Neuronal stem cell (in vitro differentiated cells): ENCODE measurements at regions not wholly inside any gene's neighbourhood (a gene's known extent, or its start where the extent isn't known, plus 50 kb on each side); places are given as distances from the start of the nearest gene placed in this dataset.

Experiments
- DNase-seq: peaks from one replicate; pipeline ENCODE4 v3.0.0-alpha.2; 2013; ENCODE audit warnings: low spot score
- H2AFZ ChIP-seq: one replicate; pipeline ENCODE4 v1.6.1; 2013; ENCODE audit warnings: mild to moderate bottlenecking, low read length, inconsistent platforms
- H2AK5ac ChIP-seq: 2 replicates; pipeline ENCODE4 v1.6.1; 2013; ENCODE audit warnings: low read depth, mild to moderate bottlenecking, inconsistent platforms, low read length, moderate library complexity, mixed read lengths
- H2BK120ac ChIP-seq: 2 replicates; pipeline ENCODE4 v1.6.1; 2013; ENCODE audit warnings: low read depth, mild to moderate bottlenecking, inconsistent platforms, low read length, moderate library complexity, mixed read lengths
- H2BK12ac ChIP-seq: one replicate; pipeline ENCODE4 v1.6.1; 2013; ENCODE audit warnings: low read length, inconsistent platforms
- H2BK15ac ChIP-seq: 2 replicates; pipeline ENCODE4 v1.6.1; 2013; ENCODE audit warnings: mild to moderate bottlenecking, low read length, inconsistent platforms, mixed read lengths
- H2BK5ac ChIP-seq: one replicate; pipeline ENCODE4 v1.6.1; 2013; ENCODE audit warnings: inconsistent platforms, mild to moderate bottlenecking, low read length, moderate library complexity
- H3K14ac ChIP-seq: one replicate; pipeline ENCODE4 v1.6.1; 2013; ENCODE audit warnings: low read length, inconsistent platforms
- H3K18ac ChIP-seq: 2 replicates; pipeline ENCODE4 v1.6.1; 2013; ENCODE audit warnings: low read length, inconsistent platforms
- H3K23ac ChIP-seq: 2 replicates; pipeline ENCODE4 v1.6.1; 2013; ENCODE audit warnings: low read depth, mild to moderate bottlenecking, mixed read lengths, low read length, inconsistent platforms; ENCODE audit not compliant: poor library complexity
- H3K27ac ChIP-seq: replicated peaks from 3 replicates; pipeline ENCODE4 v1.5.1; 2013; ENCODE audit warnings: low read length, inconsistent platforms
- H3K27me3 ChIP-seq, 3 experiments: 2 replicates each; pipeline ENCODE4 v1.6.1; 2013; ENCODE audit warnings: low read length in 3 of 3, mild to moderate bottlenecking in 2 of 3, inconsistent platforms in 1 of 3, low read depth in 1 of 3, mixed read lengths in 1 of 3, moderate library complexity in 1 of 3; ENCODE audit not compliant: control insufficient read depth in 3 of 3, insufficient read depth in 3 of 3
- H3K36me3 ChIP-seq, 2 donors: replicated peaks in 1 of 2; 2 replicates each; pipeline ENCODE4 v1.6.1; 2013; ENCODE audit warnings: low read length in 2 of 2; ENCODE audit not compliant: control insufficient read depth in 2 of 2, insufficient read depth in 2 of 2
- H3K4ac ChIP-seq: 2 replicates; pipeline ENCODE4 v1.6.1; 2013; ENCODE audit warnings: inconsistent platforms, mild to moderate bottlenecking, low read length, moderate library complexity
- H3K4me1 ChIP-seq, 2 donors: 1 replicate in 1 of 2; 2 replicates in 1 of 2; pipeline ENCODE4 v1.6.1; 2013; ENCODE audit warnings: low read length in 2 of 2, low read depth in 1 of 2; ENCODE audit not compliant: control insufficient read depth in 2 of 2, insufficient read depth in 1 of 2
- H3K4me2 ChIP-seq: one replicate; pipeline ENCODE4 v1.6.1; 2013; ENCODE audit warnings: mild to moderate bottlenecking, low read length, inconsistent platforms; ENCODE audit not compliant: insufficient read depth, poor library complexity, severe bottlenecking
- H3K4me3 ChIP-seq, 2 donors: 2 replicates each; pipeline ENCODE4 v1.5.1; 2013; ENCODE audit warnings: low read length in 2 of 2, mild to moderate bottlenecking in 2 of 2, inconsistent platforms in 1 of 2, moderate library complexity in 1 of 2
- H3K79me1 ChIP-seq: one replicate; pipeline ENCODE4 v1.6.1; 2013; ENCODE audit warnings: low read depth, mild to moderate bottlenecking, inconsistent platforms, low read length, moderate library complexity
- H3K9ac ChIP-seq: one replicate; pipeline ENCODE4 v1.6.1; 2013; ENCODE audit warnings: mild to moderate bottlenecking, low read depth, low read length, inconsistent platforms; ENCODE audit not compliant: poor library complexity
- H3K9me3 ChIP-seq, 2 donors: replicated peaks in 1 of 2; 2 replicates each; pipeline versions ENCODE3 to v1.6.1; 2013; ENCODE audit warnings: low read length in 2 of 2, mild to moderate bottlenecking in 2 of 2, inconsistent platforms in 1 of 2, low read depth in 1 of 2, mixed read lengths in 1 of 2, moderate library complexity in 1 of 2; ENCODE audit not compliant: control insufficient read depth in 2 of 2, insufficient read depth in 1 of 2
- H4K8ac ChIP-seq: one replicate; pipeline ENCODE4 v1.6.1; 2013; ENCODE audit warnings: low read depth, mild to moderate bottlenecking, inconsistent platforms, low read length, moderate library complexity
- H4K91ac ChIP-seq: one replicate; pipeline ENCODE4 v1.6.1; 2013; ENCODE audit warnings: low read length, low read depth, mild to moderate bottlenecking, inconsistent platforms; ENCODE audit not compliant: poor library complexity
- WGBS, 2 donors: extraction: QIAGEN DNeasy Blood & Tissue Kit; methylation state at CpG; one replicate each; pipeline ENCODE4 v1.1.7; 2013; ENCODE audit warnings: missing lambda C conversion rate in 2 of 2, mixed read lengths in 1 of 2; ENCODE audit not compliant: insufficient read length in 2 of 2, insufficient replicate concordance in 1 of 2; ENCODE audit errors: extremely low coverage in 2 of 2; 5-methylcytosine and 5-hydroxymethylcytosine counted together

DNA sequence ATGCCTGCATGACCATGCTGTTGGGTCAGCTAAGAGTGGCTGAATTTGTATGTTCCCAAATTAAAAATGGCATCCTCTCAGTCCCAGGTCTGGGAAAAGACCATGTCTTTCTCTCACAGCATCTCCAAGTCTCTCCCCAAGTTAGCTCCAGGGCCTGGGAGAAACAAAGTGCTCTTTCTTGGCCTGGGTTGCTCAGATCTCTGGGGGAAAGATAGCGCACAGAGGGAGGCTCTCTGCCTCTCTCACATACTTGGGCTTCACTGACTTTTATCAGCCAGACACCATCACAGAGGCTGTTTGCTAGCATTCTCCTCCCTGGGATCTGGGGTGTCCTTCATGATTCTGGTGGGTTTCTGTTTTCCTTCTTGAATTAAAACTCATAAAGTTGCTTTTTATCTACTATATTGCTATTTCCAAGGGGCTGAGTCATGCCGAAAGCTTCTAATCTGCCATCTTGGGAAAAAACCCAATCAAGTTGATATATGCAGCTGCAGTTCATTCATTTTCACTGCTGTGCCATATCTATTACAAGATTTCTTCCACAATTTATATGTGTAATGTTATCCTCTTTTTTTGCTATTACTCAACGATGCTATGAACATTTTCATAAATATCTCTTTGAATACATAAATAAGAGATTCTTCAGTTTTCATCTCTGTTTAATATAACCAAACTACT, 190.2 kb downstream of the MOXD1 start:
- no peak overlapping the region for H3K27ac ChIP-seq
- H4K8ac ChIP-seq = no peak overlapping the region
- H2BK12ac ChIP-seq = no peak overlapping the region
- H3K36me3 ChIP-seq = no peaks in the 10 kb centered on the region
- H3K14ac ChIP-seq = no peak overlapping the region
- no peak overlapping the region for H2BK15ac ChIP-seq
- no peaks in the 10 kb centered on the region for H3K79me1 ChIP-seq
- H3K4me3 ChIP-seq = no peak overlapping the region
- H2AFZ ChIP-seq = peak overlapping the region; percentile 70
- H2AK5ac ChIP-seq = no peak overlapping the region
- no peaks in the 10 kb centered on the region for H3K27me3 ChIP-seq
- no CpG with 5 or more reads among the region's 3 CpGs for WGBS, 2 donors
- H2BK120ac ChIP-seq = no peak overlapping the region
- H3K4me1 ChIP-seq = no peaks in the 10 kb centered on the region
- H3K9me3 ChIP-seq = peaks cover 0 to 6% of the 10 kb centered on the region in 2 donors
- no peak for DNase-seq
- no peak overlapping the region for H3K4me2 ChIP-seq
- no peak overlapping the region for H2BK5ac ChIP-seq
- no peak overlapping the region for H3K4ac ChIP-seq
- H3K9ac ChIP-seq = no peak overlapping the region
- no peak overlapping the region for H4K91ac ChIP-seq
- H3K23ac ChIP-seq = no peak overlapping the region
- no peak overlapping the region for H3K18ac ChIP-seq

DNA sequence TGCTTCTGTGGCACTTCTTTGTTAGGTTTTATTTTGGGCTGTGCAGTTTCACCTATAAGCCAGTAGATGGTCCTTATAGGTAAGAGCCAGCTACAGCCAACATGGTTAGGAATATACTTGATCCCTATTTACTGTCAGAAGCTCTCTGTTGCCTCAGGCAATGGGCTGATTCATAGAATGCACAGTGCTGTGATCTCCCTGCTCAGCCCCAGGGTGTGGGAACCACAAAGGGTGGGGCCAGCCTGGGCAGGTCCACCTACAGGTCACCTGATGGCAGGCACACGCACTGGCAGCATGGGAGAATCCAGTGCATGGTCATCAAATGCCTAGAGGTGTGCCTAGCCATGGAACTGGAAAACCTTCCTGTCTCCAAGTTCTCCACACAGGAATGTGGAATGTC, 191.9 kb downstream of the MOXD1 start:
- Histone ChIP-seq H3K4me2 (no peak overlapping the region), H3K18ac (no peak overlapping the region), H3K36me3 (no peaks in the 10 kb centered on the region), H2BK120ac (no peak overlapping the region), H3K4me1 (no peaks in the 10 kb centered on the region), H2BK5ac (no peak overlapping the region), H3K4ac (no peak overlapping the region), H3K79me1 (no peaks in the 10 kb centered on the region), H2AFZ (no peak overlapping the region), H4K91ac (no peak overlapping the region), H2AK5ac (no peak overlapping the region), H3K27ac (no peak overlapping the region), H3K14ac (no peak overlapping the region), H4K8ac (no peak overlapping the region), H3K27me3 (no peaks in the 10 kb centered on the region), H3K23ac (no peak overlapping the region), H3K4me3 (no peak overlapping the region), H3K9me3 (peaks cover 0 to 6% of the 10 kb centered on the region in 2 donors), H2BK15ac (no peak overlapping the region), H2BK12ac (no peak overlapping the region), H3K9ac (no peak overlapping the region)
- no peak for DNase-seq
- WGBS, 2 donors = no CpG with 5 or more reads among the region's 1 CpG

GRCh38 chr6:132207991-132208390, 193.3 kb downstream of the MOXD1 start:
- H3K4me3 ChIP-seq = no peak overlapping the region
- no peak overlapping the region for H2AFZ ChIP-seq
- H3K18ac ChIP-seq = no peak overlapping the region
- H3K79me1 ChIP-seq = no peaks in the 10 kb centered on the region
- no CpG with 5 or more reads among the region's 3 CpGs for WGBS, 2 donors
- no peak overlapping the region for H4K91ac ChIP-seq
- no peak overlapping the region for H2AK5ac ChIP-seq
- H2BK12ac ChIP-seq = no peak overlapping the region
- no peak for DNase-seq
- H3K9me3 ChIP-seq = peaks cover 0 to 6% of the 10 kb centered on the region in 2 donors
- no peak overlapping the region for H3K27ac ChIP-seq
- no peak overlapping the region for H2BK15ac ChIP-seq
- H3K4me2 ChIP-seq = no peak overlapping the region
- H3K27me3 ChIP-seq = no peaks in the 10 kb centered on the region
- H3K4ac ChIP-seq = no peak overlapping the region
- H2BK120ac ChIP-seq = no peak overlapping the region
- H2BK5ac ChIP-seq = no peak overlapping the region
- H3K4me1 ChIP-seq = no peaks in the 10 kb centered on the region
- no peaks in the 10 kb centered on the region for H3K36me3 ChIP-seq
- no peak overlapping the region for H3K9ac ChIP-seq
- H4K8ac ChIP-seq = no peak overlapping the region
- H3K23ac ChIP-seq = no peak overlapping the region
- H3K14ac ChIP-seq = no peak overlapping the region

DNA sequence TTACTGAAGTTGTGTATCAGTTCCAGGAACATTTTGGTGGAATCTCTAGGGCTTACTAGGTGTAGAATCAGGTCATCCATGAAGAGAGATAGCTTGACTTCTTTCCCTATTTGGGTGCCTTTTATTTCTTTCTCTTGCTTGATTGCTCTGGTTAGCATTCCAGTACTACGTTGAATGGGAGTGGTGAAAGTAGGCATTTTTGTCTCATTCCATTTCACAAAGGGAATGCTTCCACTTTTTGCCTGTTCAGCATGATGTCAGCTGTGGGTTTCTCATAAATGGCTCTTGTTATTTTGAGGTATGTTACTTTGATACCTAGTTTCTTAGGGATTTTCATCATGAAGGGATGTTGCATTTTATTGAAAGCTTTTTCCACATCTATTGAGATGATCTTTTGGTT, 195.3 kb downstream of the MOXD1 start:
- H3K79me1 ChIP-seq = no peaks in the 10 kb centered on the region
- peaks cover 0 to 6% of the 10 kb centered on the region in 2 donors for H3K9me3 ChIP-seq
- H3K9ac ChIP-seq = no peak overlapping the region
- no peak overlapping the region for H4K8ac ChIP-seq
- H3K4me1 ChIP-seq = peaks cover 0 to 4% of the 10 kb centered on the region in 2 donors
- no peak overlapping the region for H3K27ac ChIP-seq
- WGBS, 2 donors = no CpG with 5 or more reads among the region's 1 CpG
- no peak overlapping the region for H4K91ac ChIP-seq
- H3K4me2 ChIP-seq = no peak overlapping the region
- no peak overlapping the region for H3K23ac ChIP-seq
- H3K36me3 ChIP-seq = no peaks in the 10 kb centered on the region
- no peak overlapping the region for H2AK5ac ChIP-seq
- H2AFZ ChIP-seq = no peak overlapping the region
- H2BK5ac ChIP-seq = no peak overlapping the region
- no peak overlapping the region for H2BK120ac ChIP-seq
- no peak overlapping the region for H3K14ac ChIP-seq
- H2BK12ac ChIP-seq = no peak overlapping the region
- H3K18ac ChIP-seq = no peak overlapping the region
- DNase-seq = no peak
- H3K4ac ChIP-seq = no peak overlapping the region
- H3K27me3 ChIP-seq = no peaks in the 10 kb centered on the region
- H2BK15ac ChIP-seq = no peak overlapping the region
- no peak overlapping the region for H3K4me3 ChIP-seq
